ENCODE measurements at regions not wholly inside any gene's neighbourhood (a gene's known extent, or its start where the extent isn't known, plus 50 kb on each side); places are given as distances from the start of the nearest gene placed in this dataset.
A peak's percentile ranks its signal among the peaks of the same experiment; 100 is the strongest.

DNA sequence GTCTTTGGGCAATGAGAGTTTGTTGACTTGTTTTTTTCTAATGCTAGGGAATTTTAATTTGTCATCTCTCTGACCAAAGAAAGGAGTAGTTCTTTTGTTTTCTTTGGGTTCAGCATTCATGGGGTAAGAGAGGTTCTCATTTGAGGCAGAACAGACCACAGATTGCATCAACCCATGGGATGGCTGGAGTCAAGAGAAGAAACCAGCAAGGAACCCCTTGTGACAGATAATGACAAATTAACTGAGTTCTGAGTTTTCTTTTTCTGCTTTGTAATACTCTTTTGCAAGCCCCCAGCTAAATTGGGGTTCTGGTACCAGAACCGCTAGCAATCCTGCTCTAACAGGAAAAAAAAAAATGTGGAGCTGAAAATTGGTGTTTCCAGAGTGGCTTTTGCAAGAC is 864.1 kb downstream of the DIAPH3 start:
- H3K27ac Mint-ChIP-seq, result no peak overlapping the region

DNA sequence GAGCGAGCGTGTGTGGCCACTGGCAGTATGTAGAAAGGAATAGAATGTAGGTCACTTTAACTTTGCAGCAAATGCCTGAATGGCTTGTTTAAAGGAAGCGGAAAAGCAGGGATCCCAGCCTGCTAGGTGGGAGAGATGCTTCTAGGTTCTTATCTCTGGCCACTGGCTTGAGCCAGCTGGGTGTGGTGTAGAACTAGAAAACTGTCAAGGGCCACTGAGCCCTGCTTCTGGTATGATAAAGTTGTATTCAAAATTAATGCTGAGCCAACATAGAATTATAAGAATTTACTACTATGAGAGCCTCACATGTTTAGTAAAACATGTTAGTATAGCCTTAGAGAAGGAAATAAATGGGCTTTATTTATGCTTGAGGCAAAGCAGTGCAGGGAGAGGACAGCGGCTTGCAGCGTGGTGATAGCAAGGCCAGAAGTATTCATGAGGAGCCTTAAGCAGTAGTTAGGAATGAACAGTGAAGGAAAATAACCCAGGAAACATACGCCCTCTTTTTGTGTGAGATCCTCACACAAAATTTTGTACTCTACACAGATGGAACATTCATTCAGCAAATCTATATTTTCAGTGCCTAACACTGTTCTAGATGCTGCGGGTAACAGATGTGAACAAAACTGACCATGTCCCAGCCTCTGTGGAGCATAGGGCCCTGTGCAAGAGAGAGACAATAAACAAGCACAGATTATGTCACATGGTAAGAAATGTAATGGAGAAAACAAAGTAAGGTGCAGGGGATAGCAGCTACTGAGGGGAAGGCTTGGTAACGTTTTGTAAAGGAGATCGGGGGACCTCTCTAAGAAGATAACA is 863.2 kb downstream of the DIAPH3 start:
- peak overlapping the region in 1 of 7 donors; percentile 19 for H3K27ac Mint-ChIP-seq

More for the DNA sequence above, 864.1 kb downstream of the DIAPH3 start:
- Mint-ChIP-seq H3K36me3 (no peaks in the 10 kb centered on the region), H3K27me3 (peaks cover 2 to 4% of the 10 kb centered on the region in 2 donors), H3K4me3 (no peak overlapping the region), H3K4me1 (no peaks in the 10 kb centered on the region), H3K9me3 (peaks cover 0 to 15% (median 3%) of the 10 kb centered on the region in 8 donors)
- Histone ChIP-seq H3K9me3 (ENCODE audit: control insufficient read depth in 1 of 2, low read length in 2 of 2) (no peaks in the 10 kb centered on the region), H3K4me3 (ENCODE audit: low read length in 2 of 2) (no peak overlapping the region), H3K4me1 (ENCODE audit: insufficient read depth, low read length) (no peaks in the 10 kb centered on the region), H3K36me3 (ENCODE audit: insufficient read depth, low read length) (no peaks in the 10 kb centered on the region), H3K27me3 (ENCODE audit: insufficient read depth, low read length) (no peaks in the 10 kb centered on the region), H3K27ac (ENCODE audit: low read depth, low read length) (no peak overlapping the region)
- intact Hi-C loops (cut with micrococcal nuclease), result no loop called here
- DNase-seq, result no peak
- CTCF ChIA-PET (ENCODE audit: partially characterized antibody), result no interaction called here
- POLR2A ChIA-PET (ENCODE audit: partially characterized antibody), result no interaction called here

DNA sequence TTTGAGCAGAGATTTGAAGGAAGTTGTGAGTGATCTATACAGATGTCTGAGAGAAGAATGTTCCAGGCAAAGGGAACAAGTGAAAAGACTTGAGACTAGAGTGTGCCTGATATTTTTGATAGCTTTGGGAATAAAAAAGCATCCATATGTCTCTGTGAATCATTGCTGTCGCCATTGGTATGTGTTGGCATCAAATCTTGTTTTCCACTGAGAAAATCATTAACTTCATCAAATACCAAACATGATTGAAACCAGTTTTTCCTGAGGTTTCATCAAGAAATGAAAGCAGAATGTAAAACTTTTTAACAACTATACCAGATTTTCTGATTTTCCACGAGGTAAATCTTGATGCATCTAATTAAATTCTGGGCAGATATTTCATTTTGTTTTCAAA is 862.6 kb downstream of the DIAPH3 start:
- no peaks in the 10 kb centered on the region for H3K4me1 Mint-ChIP-seq
- POLR2A ChIA-PET (ENCODE audit: partially characterized antibody), result no interaction called here
- peaks cover 3 to 4% of the 10 kb centered on the region in 2 donors for H3K27me3 Mint-ChIP-seq
- H3K4me1 ChIP-seq (ENCODE audit: insufficient read depth, low read length), result no peaks in the 10 kb centered on the region
- H3K4me3 Mint-ChIP-seq, result no peak overlapping the region
- intact Hi-C loops (cut with micrococcal nuclease), result no loop called here
- CTCF ChIA-PET (ENCODE audit: partially characterized antibody), result no interaction called here
- peaks cover 0 to 6% (median 3%) of the 10 kb centered on the region in 8 donors for H3K9me3 Mint-ChIP-seq
- no peaks in the 10 kb centered on the region for H3K9me3 ChIP-seq (ENCODE audit: control insufficient read depth in 1 of 2, low read length in 2 of 2)
- H3K27ac ChIP-seq (ENCODE audit: low read depth, low read length), result no peak overlapping the region
- no peak overlapping the region for H3K27ac Mint-ChIP-seq
- H3K27me3 ChIP-seq (ENCODE audit: insufficient read depth, low read length), result no peaks in the 10 kb centered on the region
- no peaks in the 10 kb centered on the region for H3K36me3 Mint-ChIP-seq
- H3K4me3 ChIP-seq (ENCODE audit: low read length in 2 of 2), result no peak overlapping the region
- no peak for DNase-seq
- no peaks in the 10 kb centered on the region for H3K36me3 ChIP-seq (ENCODE audit: insufficient read depth, low read length)

More for the DNA sequence above, 863.2 kb downstream of the DIAPH3 start:
- ChIA-PET POLR2A (ENCODE audit: partially characterized antibody) (no interaction called here), CTCF (ENCODE audit: partially characterized antibody) (no interaction called here)
- Mint-ChIP-seq H3K4me1 (no peaks in the 10 kb centered on the region), H3K36me3 (no peaks in the 10 kb centered on the region), H3K27me3 (peaks cover 2 to 4% of the 10 kb centered on the region in 2 donors), H3K4me3 (no peak overlapping the region), H3K9me3 (peaks cover 0 to 12% (median 3%) of the 10 kb centered on the region in 8 donors)
- no peaks in the 10 kb centered on the region for H3K4me1 ChIP-seq (ENCODE audit: insufficient read depth, low read length)
- no peak overlapping the region for H3K27ac ChIP-seq (ENCODE audit: low read depth, low read length)
- intact Hi-C loops (cut with micrococcal nuclease), result no loop called here
- no peaks in the 10 kb centered on the region for H3K9me3 ChIP-seq (ENCODE audit: control insufficient read depth in 1 of 2, low read length in 2 of 2)
- DNase-seq, result no peak
- H3K4me3 ChIP-seq (ENCODE audit: low read length in 2 of 2), result no peak overlapping the region
- no peaks in the 10 kb centered on the region for H3K27me3 ChIP-seq (ENCODE audit: insufficient read depth, low read length)
- H3K36me3 ChIP-seq (ENCODE audit: insufficient read depth, low read length), result no peaks in the 10 kb centered on the region

DNA sequence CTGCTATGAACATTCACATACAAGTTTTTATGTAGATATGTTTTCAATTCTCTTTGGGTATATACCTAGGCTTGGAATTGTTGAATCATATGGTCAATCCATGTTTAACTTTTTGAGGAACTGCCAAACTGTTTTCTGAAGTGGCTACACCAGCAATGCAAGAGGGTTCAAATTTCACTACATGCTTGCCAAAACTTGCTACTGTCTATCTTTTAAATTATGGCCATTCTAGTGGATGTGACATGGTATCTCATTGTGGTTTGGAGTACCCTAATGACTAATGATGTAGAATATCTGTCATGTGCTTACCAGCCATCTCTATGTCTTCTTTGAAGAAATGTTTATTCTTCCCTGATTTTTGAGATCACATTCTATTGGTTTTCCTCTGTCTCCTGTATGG is 860.3 kb downstream of the DIAPH3 start:
- H3K27ac Mint-ChIP-seq, result no peak overlapping the region
- DNase-seq, result no peak
- no peak overlapping the region for H3K27ac ChIP-seq (ENCODE audit: low read depth, low read length)
- no peak overlapping the region for H3K4me3 Mint-ChIP-seq
- no peaks in the 10 kb centered on the region for H3K36me3 ChIP-seq (ENCODE audit: insufficient read depth, low read length)
- intact Hi-C loops (cut with micrococcal nuclease), result no loop called here
- ChIA-PET POLR2A (ENCODE audit: partially characterized antibody) (no interaction called here), CTCF (ENCODE audit: partially characterized antibody) (no interaction called here)
- H3K27me3 Mint-ChIP-seq, result peaks cover 4 to 8% of the 10 kb centered on the region in 2 donors
- H3K36me3 Mint-ChIP-seq, result no peaks in the 10 kb centered on the region
- H3K4me1 ChIP-seq (ENCODE audit: insufficient read depth, low read length), result no peaks in the 10 kb centered on the region
- H3K9me3 Mint-ChIP-seq, result peaks cover 0 to 2% (median 0%) of the 10 kb centered on the region in 8 donors
- H3K9me3 ChIP-seq (ENCODE audit: control insufficient read depth in 1 of 2, low read length in 2 of 2), result no peaks in the 10 kb centered on the region
- H3K4me1 Mint-ChIP-seq, result no peaks in the 10 kb centered on the region
- H3K27me3 ChIP-seq (ENCODE audit: insufficient read depth, low read length), result no peaks in the 10 kb centered on the region
- no peak overlapping the region for H3K4me3 ChIP-seq (ENCODE audit: low read length in 2 of 2)

DNA sequence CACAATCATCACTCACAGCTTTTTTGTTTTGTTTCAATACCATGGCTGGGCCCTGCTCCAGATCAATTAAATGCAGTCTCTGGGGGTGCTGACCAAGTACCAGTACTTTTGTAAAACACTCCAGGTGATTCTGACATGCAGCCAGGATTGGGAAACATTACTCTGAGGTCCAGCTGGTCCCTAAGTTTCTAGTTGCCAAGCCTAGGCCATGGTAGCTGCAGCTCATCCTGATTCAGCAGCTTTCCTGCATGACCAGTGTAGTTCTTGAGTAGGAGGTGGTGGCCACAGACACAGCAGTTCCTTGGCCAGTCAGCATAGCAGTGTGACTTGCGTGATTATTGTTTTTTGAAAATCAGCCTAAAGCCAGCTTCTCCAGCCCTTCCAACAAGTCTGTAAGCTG is 859.1 kb downstream of the DIAPH3 start:
- POLR2A ChIA-PET (ENCODE audit: partially characterized antibody), result no interaction called here
- Mint-ChIP-seq H3K4me1 (no peaks in the 10 kb centered on the region), H3K9me3 (peaks cover 0 to 2% (median 0%) of the 10 kb centered on the region in 8 donors), H3K27ac (no peak overlapping the region), H3K4me3 (no peak overlapping the region), H3K36me3 (no peaks in the 10 kb centered on the region), H3K27me3 (peaks cover 4 to 8% of the 10 kb centered on the region in 2 donors)
- Histone ChIP-seq H3K9me3 (ENCODE audit: control insufficient read depth in 1 of 2, low read length in 2 of 2) (no peaks in the 10 kb centered on the region), H3K36me3 (ENCODE audit: insufficient read depth, low read length) (no peaks in the 10 kb centered on the region), H3K4me3 (ENCODE audit: low read length in 2 of 2) (no peak overlapping the region), H3K27ac (ENCODE audit: low read depth, low read length) (no peak overlapping the region), H3K4me1 (ENCODE audit: insufficient read depth, low read length) (no peaks in the 10 kb centered on the region), H3K27me3 (ENCODE audit: insufficient read depth, low read length) (no peaks in the 10 kb centered on the region)
- CTCF ChIA-PET (ENCODE audit: partially characterized antibody), result no interaction called here
- DNase-seq, result no peak
- intact Hi-C loops (cut with micrococcal nuclease), result no loop called here

DNA sequence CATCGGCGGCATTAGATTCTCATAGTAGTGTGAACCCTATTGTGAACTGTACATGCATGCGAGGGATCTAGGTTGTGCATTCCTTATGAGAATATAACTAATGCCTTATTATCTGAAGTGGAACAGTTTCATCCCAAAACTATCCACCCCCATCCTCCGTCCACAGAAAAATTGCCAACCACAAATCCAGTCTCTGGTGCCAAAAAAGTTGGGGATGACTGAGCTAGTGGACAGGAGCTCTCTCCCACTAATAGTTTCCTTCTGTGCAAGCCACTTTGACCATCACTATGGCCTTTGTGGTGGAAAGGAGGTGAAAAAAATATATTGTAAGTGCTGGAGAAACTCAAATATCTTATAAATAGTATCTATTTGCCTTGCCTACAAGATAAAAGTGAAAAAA is 857.8 kb downstream of the DIAPH3 start:
- DNase-seq, result no peak
- Histone ChIP-seq H3K4me1 (ENCODE audit: insufficient read depth, low read length) (no peaks in the 10 kb centered on the region), H3K4me3 (ENCODE audit: low read length in 2 of 2) (no peak overlapping the region), H3K9me3 (ENCODE audit: control insufficient read depth in 1 of 2, low read length in 2 of 2) (no peaks in the 10 kb centered on the region), H3K36me3 (ENCODE audit: insufficient read depth, low read length) (no peaks in the 10 kb centered on the region), H3K27me3 (ENCODE audit: insufficient read depth, low read length) (no peaks in the 10 kb centered on the region), H3K27ac (ENCODE audit: low read depth, low read length) (no peak overlapping the region)
- Mint-ChIP-seq H3K9me3 (peaks cover 0 to 2% (median 0%) of the 10 kb centered on the region in 8 donors), H3K36me3 (no peaks in the 10 kb centered on the region), H3K4me1 (no peaks in the 10 kb centered on the region), H3K27me3 (peaks cover 4 to 6% of the 10 kb centered on the region in 2 donors), H3K27ac (no peak overlapping the region), H3K4me3 (no peak overlapping the region)
- intact Hi-C loops (cut with micrococcal nuclease), result no loop called here
- CTCF ChIA-PET (ENCODE audit: partially characterized antibody), result no interaction called here
- POLR2A ChIA-PET (ENCODE audit: partially characterized antibody), result no interaction called here

DNA sequence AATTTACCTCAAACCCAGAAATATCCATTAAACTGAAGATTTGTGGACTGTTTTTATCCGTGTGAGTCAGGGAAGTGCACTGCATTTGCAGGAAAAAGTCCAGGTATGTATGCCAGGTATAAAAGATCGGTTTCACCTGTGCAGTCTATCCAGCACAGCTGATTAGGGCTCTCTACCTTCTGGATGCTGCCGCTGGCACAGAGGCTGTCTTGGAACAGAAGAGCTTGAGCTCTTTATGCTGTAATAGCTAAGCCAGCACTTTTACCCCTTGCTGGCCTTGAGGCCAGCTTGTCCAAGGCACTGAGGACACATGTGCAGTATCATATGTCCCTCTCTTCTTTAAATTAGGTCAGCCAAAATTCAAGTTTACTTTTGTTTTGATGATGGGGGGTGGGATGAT is 851.0 kb downstream of the DIAPH3 start:
- Histone ChIP-seq H3K27me3 (ENCODE audit: insufficient read depth, low read length) (no peaks in the 10 kb centered on the region), H3K36me3 (ENCODE audit: insufficient read depth, low read length) (no peaks in the 10 kb centered on the region), H3K9me3 (ENCODE audit: control insufficient read depth in 1 of 2, low read length in 2 of 2) (no peaks in the 10 kb centered on the region), H3K27ac (ENCODE audit: low read depth, low read length) (no peak overlapping the region), H3K4me1 (ENCODE audit: insufficient read depth, low read length) (no peaks in the 10 kb centered on the region), H3K4me3 (ENCODE audit: low read length in 2 of 2) (no peak overlapping the region)
- peaks cover 0 to 3% (median 0%) of the 10 kb centered on the region in 8 donors for H3K9me3 Mint-ChIP-seq
- H3K4me3 Mint-ChIP-seq, result no peak overlapping the region
- intact Hi-C loops (cut with micrococcal nuclease), result no loop called here
- H3K27ac Mint-ChIP-seq, result no peak overlapping the region
- ChIA-PET POLR2A (ENCODE audit: partially characterized antibody) (no interaction called here), CTCF (ENCODE audit: partially characterized antibody) (no interaction called here)
- H3K27me3 Mint-ChIP-seq, result no peaks in the 10 kb centered on the region
- no peak for DNase-seq
- H3K36me3 Mint-ChIP-seq, result no peaks in the 10 kb centered on the region
- H3K4me1 Mint-ChIP-seq, result no peaks in the 10 kb centered on the region

All from CD4-positive, alpha-beta memory T cell (primary cell).